Neuronal stem cell (in vitro differentiated cells): ENCODE measurements at regions not wholly inside any gene's neighbourhood (a gene's known extent, or its start where the extent isn't known, plus 50 kb on each side); places are given as distances from the start of the nearest gene placed in this dataset.

Experiments used
- DNase-seq: peaks from one replicate; pipeline ENCODE4 v3.0.0-alpha.2; 2013; ENCODE audit warnings: low spot score
- H2AFZ ChIP-seq: one replicate; pipeline ENCODE4 v1.6.1; 2013; ENCODE audit warnings: mild to moderate bottlenecking, low read length, inconsistent platforms
- H2AK5ac ChIP-seq: 2 replicates; pipeline ENCODE4 v1.6.1; 2013; ENCODE audit warnings: low read depth, mild to moderate bottlenecking, inconsistent platforms, low read length, moderate library complexity, mixed read lengths
- H2BK120ac ChIP-seq: 2 replicates; pipeline ENCODE4 v1.6.1; 2013; ENCODE audit warnings: low read depth, mild to moderate bottlenecking, inconsistent platforms, low read length, moderate library complexity, mixed read lengths
- H2BK12ac ChIP-seq: one replicate; pipeline ENCODE4 v1.6.1; 2013; ENCODE audit warnings: low read length, inconsistent platforms
- H2BK15ac ChIP-seq: 2 replicates; pipeline ENCODE4 v1.6.1; 2013; ENCODE audit warnings: mild to moderate bottlenecking, low read length, inconsistent platforms, mixed read lengths
- H2BK5ac ChIP-seq: one replicate; pipeline ENCODE4 v1.6.1; 2013; ENCODE audit warnings: inconsistent platforms, mild to moderate bottlenecking, low read length, moderate library complexity
- H3K14ac ChIP-seq: one replicate; pipeline ENCODE4 v1.6.1; 2013; ENCODE audit warnings: low read length, inconsistent platforms
- H3K18ac ChIP-seq: 2 replicates; pipeline ENCODE4 v1.6.1; 2013; ENCODE audit warnings: low read length, inconsistent platforms
- H3K23ac ChIP-seq: 2 replicates; pipeline ENCODE4 v1.6.1; 2013; ENCODE audit warnings: low read depth, mild to moderate bottlenecking, mixed read lengths, low read length, inconsistent platforms; ENCODE audit not compliant: poor library complexity
- H3K27ac ChIP-seq: replicated peaks from 3 replicates; pipeline ENCODE4 v1.5.1; 2013; ENCODE audit warnings: low read length, inconsistent platforms
- H3K27me3 ChIP-seq, 3 experiments: 2 replicates each; pipeline ENCODE4 v1.6.1; 2013; ENCODE audit warnings: low read length in 3 of 3, mild to moderate bottlenecking in 2 of 3, inconsistent platforms in 1 of 3, low read depth in 1 of 3, mixed read lengths in 1 of 3, moderate library complexity in 1 of 3; ENCODE audit not compliant: control insufficient read depth in 3 of 3, insufficient read depth in 3 of 3
- H3K36me3 ChIP-seq, 2 donors: replicated peaks in 1 of 2; 2 replicates each; pipeline ENCODE4 v1.6.1; 2013; ENCODE audit warnings: low read length in 2 of 2; ENCODE audit not compliant: control insufficient read depth in 2 of 2, insufficient read depth in 2 of 2
- H3K4ac ChIP-seq: 2 replicates; pipeline ENCODE4 v1.6.1; 2013; ENCODE audit warnings: inconsistent platforms, mild to moderate bottlenecking, low read length, moderate library complexity
- H3K4me1 ChIP-seq, 2 donors: 1 replicate in 1 of 2; 2 replicates in 1 of 2; pipeline ENCODE4 v1.6.1; 2013; ENCODE audit warnings: low read length in 2 of 2, low read depth in 1 of 2; ENCODE audit not compliant: control insufficient read depth in 2 of 2, insufficient read depth in 1 of 2
- H3K4me2 ChIP-seq: one replicate; pipeline ENCODE4 v1.6.1; 2013; ENCODE audit warnings: mild to moderate bottlenecking, low read length, inconsistent platforms; ENCODE audit not compliant: insufficient read depth, poor library complexity, severe bottlenecking
- H3K4me3 ChIP-seq, 2 donors: 2 replicates each; pipeline ENCODE4 v1.5.1; 2013; ENCODE audit warnings: low read length in 2 of 2, mild to moderate bottlenecking in 2 of 2, inconsistent platforms in 1 of 2, moderate library complexity in 1 of 2
- H3K79me1 ChIP-seq: one replicate; pipeline ENCODE4 v1.6.1; 2013; ENCODE audit warnings: low read depth, mild to moderate bottlenecking, inconsistent platforms, low read length, moderate library complexity
- H3K9ac ChIP-seq: one replicate; pipeline ENCODE4 v1.6.1; 2013; ENCODE audit warnings: mild to moderate bottlenecking, low read depth, low read length, inconsistent platforms; ENCODE audit not compliant: poor library complexity
- H3K9me3 ChIP-seq, 2 donors: replicated peaks in 1 of 2; 2 replicates each; pipeline versions ENCODE3 to v1.6.1; 2013; ENCODE audit warnings: low read length in 2 of 2, mild to moderate bottlenecking in 2 of 2, inconsistent platforms in 1 of 2, low read depth in 1 of 2, mixed read lengths in 1 of 2, moderate library complexity in 1 of 2; ENCODE audit not compliant: control insufficient read depth in 2 of 2, insufficient read depth in 1 of 2
- H4K8ac ChIP-seq: one replicate; pipeline ENCODE4 v1.6.1; 2013; ENCODE audit warnings: low read depth, mild to moderate bottlenecking, inconsistent platforms, low read length, moderate library complexity
- H4K91ac ChIP-seq: one replicate; pipeline ENCODE4 v1.6.1; 2013; ENCODE audit warnings: low read length, low read depth, mild to moderate bottlenecking, inconsistent platforms; ENCODE audit not compliant: poor library complexity
- WGBS, 2 donors: extraction: QIAGEN DNeasy Blood & Tissue Kit; methylation state at CpG; one replicate each; pipeline ENCODE4 v1.1.7; 2013; ENCODE audit warnings: missing lambda C conversion rate in 2 of 2, mixed read lengths in 1 of 2; ENCODE audit not compliant: insufficient read length in 2 of 2, insufficient replicate concordance in 1 of 2; ENCODE audit errors: extremely low coverage in 2 of 2; 5-methylcytosine and 5-hydroxymethylcytosine counted together

DNA sequence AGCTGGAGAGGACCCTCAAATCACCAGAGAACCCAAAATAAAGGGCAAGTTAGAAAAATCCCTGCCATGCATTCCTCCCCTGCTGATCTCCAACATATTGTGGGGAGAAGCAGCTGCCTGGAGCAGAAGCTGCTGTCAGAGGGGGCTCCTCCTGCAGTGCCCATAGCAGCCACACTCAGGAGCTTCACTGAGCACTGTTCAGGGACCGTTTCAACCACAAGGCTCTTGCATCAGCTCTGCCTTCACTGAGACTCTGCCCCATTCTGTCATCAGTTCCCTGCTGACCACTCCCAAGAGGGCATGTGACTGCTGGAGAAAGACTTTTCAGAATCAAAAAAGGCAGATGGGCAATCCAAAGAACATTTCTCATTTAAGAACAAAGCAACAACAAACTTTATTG lies 392.7 kb downstream of the GALC start:
- Histone ChIP-seq H3K4me2 (no peak overlapping the region), H3K9ac (no peak overlapping the region), H3K4ac (no peak overlapping the region), H4K91ac (no peak overlapping the region), H3K27me3 (no peaks in the 10 kb centered on the region), H3K79me1 (no peaks in the 10 kb centered on the region), H3K4me1 (no peaks in the 10 kb centered on the region), H2BK5ac (no peak overlapping the region), H3K14ac (no peak overlapping the region), H3K4me3 (no peak overlapping the region), H3K9me3 (no peaks in the 10 kb centered on the region), H2BK12ac (no peak overlapping the region), H2BK15ac (no peak overlapping the region), H4K8ac (no peak overlapping the region), H2AK5ac (no peak overlapping the region), H3K18ac (no peak overlapping the region), H2BK120ac (no peak overlapping the region), H3K23ac (no peak overlapping the region), H2AFZ (no peak overlapping the region), H3K27ac (no peak overlapping the region), H3K36me3 (no peaks in the 10 kb centered on the region)
- WGBS, 2 donors = no CpG with 5 or more reads among the region's 1 CpG
- no peak for DNase-seq

- no peak overlapping the region for H3K23ac ChIP-seq
- H2BK5ac ChIP-seq = no peak overlapping the region
- no peaks in the 10 kb centered on the region for H3K36me3 ChIP-seq
- H2AK5ac ChIP-seq = no peak overlapping the region
- no peak overlapping the region for H2AFZ ChIP-seq
- no peak overlapping the region for H4K91ac ChIP-seq
- no peak overlapping the region for H3K4ac ChIP-seq
- no peak overlapping the region for H3K9ac ChIP-seq
- H2BK15ac ChIP-seq = no peak overlapping the region
- no peaks in the 10 kb centered on the region for H3K79me1 ChIP-seq
- H3K18ac ChIP-seq = no peak overlapping the region
- no peaks in the 10 kb centered on the region for H3K4me1 ChIP-seq
- H4K8ac ChIP-seq = no peak overlapping the region
- no peak for DNase-seq
- H2BK120ac ChIP-seq = no peak overlapping the region
- no CpG with 5 or more reads among the region's 2 CpGs for WGBS, 2 donors
- no peak overlapping the region for H3K4me2 ChIP-seq
- H3K27me3 ChIP-seq = no peaks in the 10 kb centered on the region
- H2BK12ac ChIP-seq = no peak overlapping the region
- no peak overlapping the region for H3K14ac ChIP-seq
- H3K4me3 ChIP-seq = no peak overlapping the region
- H3K27ac ChIP-seq = no peak overlapping the region
- no peaks in the 10 kb centered on the region for H3K9me3 ChIP-seq
Measured at GRCh38 chr14:87581298-87581697, 411.7 kb downstream of the GALC start.

DNA sequence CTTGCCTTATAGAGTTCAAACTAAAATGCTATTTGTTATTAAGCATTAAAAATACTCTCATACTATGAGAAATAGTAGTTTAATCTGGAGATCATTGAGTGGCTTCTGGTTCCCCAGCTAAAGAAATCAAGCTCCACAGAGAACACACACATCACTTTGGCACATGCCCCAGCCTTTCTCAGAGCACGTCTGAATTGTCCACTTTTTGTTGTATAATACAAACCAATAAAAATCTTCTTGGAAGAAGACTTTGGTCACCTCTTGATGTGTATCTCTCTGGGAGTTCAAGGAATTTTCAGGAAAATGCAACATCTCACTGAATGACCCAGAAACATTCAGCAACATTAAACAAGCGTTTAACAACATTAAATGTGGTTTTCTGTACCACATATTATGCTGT lies 413.9 kb downstream of the GALC start:
- Histone ChIP-seq H3K4me3 (no peak overlapping the region), H3K4ac (no peak overlapping the region), H4K91ac (no peak overlapping the region), H4K8ac (no peak overlapping the region), H3K27ac (no peak overlapping the region), H2BK15ac (no peak overlapping the region), H3K4me2 (no peak overlapping the region), H2BK12ac (no peak overlapping the region), H3K18ac (no peak overlapping the region), H3K36me3 (no peaks in the 10 kb centered on the region), H3K14ac (no peak overlapping the region), H3K27me3 (no peaks in the 10 kb centered on the region), H2BK120ac (no peak overlapping the region), H3K9me3 (no peaks in the 10 kb centered on the region), H2AK5ac (no peak overlapping the region), H3K4me1 (no peaks in the 10 kb centered on the region), H2BK5ac (no peak overlapping the region), H3K9ac (no peak overlapping the region), H2AFZ (no peak overlapping the region), H3K23ac (no peak overlapping the region), H3K79me1 (no peaks in the 10 kb centered on the region)
- DNase-seq = no peak
- no CpG with 5 or more reads among the region's 2 CpGs for WGBS, 2 donors

DNA sequence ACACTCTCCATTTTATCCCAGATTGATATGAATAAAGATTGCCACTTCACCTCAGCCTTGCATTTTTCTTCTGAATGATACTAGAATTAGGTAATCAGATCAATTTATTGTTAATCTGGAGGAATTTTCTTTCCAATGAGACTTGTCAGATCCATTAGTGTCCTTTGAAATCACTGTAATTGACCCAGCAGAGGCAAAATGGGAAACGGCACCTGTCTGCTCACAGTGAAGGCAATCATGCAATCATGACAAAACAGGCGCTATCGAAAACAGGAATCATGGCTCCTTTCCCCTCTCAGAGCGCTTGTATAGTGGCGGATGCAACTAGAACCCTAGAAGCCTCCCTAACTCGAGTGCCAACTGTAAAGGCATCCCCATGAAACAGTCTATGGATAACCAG lies 417.6 kb downstream of the GALC start:
- no peak for DNase-seq
- WGBS, 2 donors = no CpG with 5 or more reads among the region's 6 CpGs
- H3K4ac ChIP-seq = no peak overlapping the region
- H3K79me1 ChIP-seq = no peaks in the 10 kb centered on the region
- H3K23ac ChIP-seq = no peak overlapping the region
- no peak overlapping the region for H2BK120ac ChIP-seq
- no peaks in the 10 kb centered on the region for H3K36me3 ChIP-seq
- no peaks in the 10 kb centered on the region for H3K27me3 ChIP-seq
- H3K4me3 ChIP-seq = no peak overlapping the region
- H3K27ac ChIP-seq = no peak overlapping the region
- H2BK12ac ChIP-seq = no peak overlapping the region
- H4K8ac ChIP-seq = no peak overlapping the region
- H3K9ac ChIP-seq = no peak overlapping the region
- H2AK5ac ChIP-seq = no peak overlapping the region
- no peak overlapping the region for H2BK5ac ChIP-seq
- no peak overlapping the region for H2BK15ac ChIP-seq
- no peak overlapping the region for H3K4me2 ChIP-seq
- no peaks in the 10 kb centered on the region for H3K9me3 ChIP-seq
- no peak overlapping the region for H3K14ac ChIP-seq
- H3K18ac ChIP-seq = no peak overlapping the region
- no peak overlapping the region for H2AFZ ChIP-seq
- no peak overlapping the region for H4K91ac ChIP-seq
- no peaks in the 10 kb centered on the region for H3K4me1 ChIP-seq
